Nephron (organoid): ENCODE measurements at regions not wholly inside any gene's neighbourhood (a gene's known extent, or its start where the extent isn't known, plus 50 kb on each side); places are given as distances from the start of the nearest gene placed in this dataset.
"Not testable (repeated sequence)": the region's sequence is repeated elsewhere in the genome, so short reads cannot be mapped to it uniquely, and the experiment has no call there.

Experiments used
- H3K27ac Mint-ChIP-seq, 3 experiments: 2 replicates each; pipeline ENCODE4 v1.8.0; 2020; ENCODE audit warnings: mixed read lengths in 3 of 3, mild to moderate bottlenecking in 2 of 3, moderate library complexity in 1 of 3
- H3K27me3 Mint-ChIP-seq: 2 replicates; pipeline ENCODE4 v1.8.0; 2021; ENCODE audit warnings: low read depth, mild to moderate bottlenecking, moderate library complexity, mixed read lengths
- H3K36me3 Mint-ChIP-seq: 2 replicates; pipeline ENCODE4 v1.8.0; 2020; ENCODE audit warnings: low read depth, mixed read lengths
- H3K4me1 Mint-ChIP-seq: 2 replicates; pipeline ENCODE4 v1.8.0; 2020; ENCODE audit warnings: mixed read lengths
- H3K4me3 Mint-ChIP-seq, 3 experiments: 2 replicates each; pipeline ENCODE4 v1.8.0; 2020; ENCODE audit warnings: mild to moderate bottlenecking in 3 of 3, mixed read lengths in 3 of 3, moderate library complexity in 2 of 3
- H3K9me3 Mint-ChIP-seq: 2 replicates; pipeline ENCODE4 v1.8.0; 2020; ENCODE audit warnings: mixed read lengths
- CTCF ChIP-seq, 3 experiments: fragments of 200-600 bp; sonication (generic); IDR thresholded peaks; one replicate each; pipeline ENCODE4 v1.5.0; 2021; ENCODE audit warnings: antibody characterized with exemption in 3 of 3; ENCODE audit not compliant: unreplicated experiment in 3 of 3

GRCh38 chr17:49898366-49899190 is 50.7 kb upstream of the TAC4 start:
- Mint-ChIP-seq H3K27ac (peak overlapping the region in 1 of 3 experiments; percentile 64), H3K4me3 (no peak overlapping the region), H3K9me3 (no peaks in the 10 kb centered on the region), H3K4me1 (peaks cover 24% of the 10 kb centered on the region), H3K36me3 (no peaks in the 10 kb centered on the region), H3K27me3 (peaks cover 71% of the 10 kb centered on the region)
- no peak for TF ChIP-seq CTCF (IDR thresholded peaks at IDR 0.05; ENCODE audit: unreplicated experiment in 3 of 3)

- H3K27me3 Mint-ChIP-seq: peaks cover 71% of the 10 kb centered on the region
- H3K4me3 Mint-ChIP-seq: no peak overlapping the region
- H3K4me1 Mint-ChIP-seq: peaks cover 28% of the 10 kb centered on the region
- TF ChIP-seq CTCF (IDR thresholded peaks at IDR 0.05; ENCODE audit: unreplicated experiment in 3 of 3): peak in 2 of 3 experiments; percentile 22 to 32
- no peaks in the 10 kb centered on the region for H3K36me3 Mint-ChIP-seq
- H3K9me3 Mint-ChIP-seq: no peaks in the 10 kb centered on the region
- peak overlapping the region in 2 of 3 experiments; percentile 57 to 64 for H3K27ac Mint-ChIP-seq
These were observed 51.3 kb upstream of the TAC4 start for GRCh38 chr17:49899191-49899485.

GRCh38 chr17:49899588-49899987 is 51.7 kb upstream of the TAC4 start:
- Mint-ChIP-seq H3K9me3 (no peaks in the 10 kb centered on the region), H3K4me3 (no peak overlapping the region), H3K27me3 (peaks cover 71% of the 10 kb centered on the region), H3K4me1 (peaks cover 33% of the 10 kb centered on the region), H3K27ac (peak overlapping the region in 2 of 3 experiments; percentile 57 to 64), H3K36me3 (no peaks in the 10 kb centered on the region)
- no peak for TF ChIP-seq CTCF (IDR thresholded peaks at IDR 0.05; ENCODE audit: unreplicated experiment in 3 of 3)

- not testable (repeated sequence) for H3K4me3 Mint-ChIP-seq, H3K36me3 Mint-ChIP-seq, H3K9me3 Mint-ChIP-seq, H3K27ac Mint-ChIP-seq
- Mint-ChIP-seq H3K4me1 (peaks cover 45% of the 10 kb centered on the region), H3K27me3 (peaks cover 73% of the 10 kb centered on the region)
These were observed 52.9 kb upstream of the TAC4 start for GRCh38 chr17:49900801-49901200.

- peak overlapping the region in 1 of 3 experiments; percentile 57 for H3K27ac Mint-ChIP-seq
These were observed 53.8 kb upstream of the TAC4 start for GRCh38 chr17:49901460-49902331.

More at GRCh38 chr17:49901460-49902331, 53.8 kb upstream of the TAC4 start:
- no peaks in the 10 kb centered on the region for H3K36me3 Mint-ChIP-seq
- TF ChIP-seq CTCF (IDR thresholded peaks at IDR 0.05; ENCODE audit: unreplicated experiment in 3 of 3): no peak
- H3K27me3 Mint-ChIP-seq: peaks cover 80% of the 10 kb centered on the region
- H3K4me1 Mint-ChIP-seq: peaks cover 45% of the 10 kb centered on the region
- H3K4me3 Mint-ChIP-seq: peak overlapping the region; percentile 45 to 53 (median 52)
- H3K9me3 Mint-ChIP-seq: no peaks in the 10 kb centered on the region
